SH-SY5Y (cell line): ENCODE measurements at regions not wholly inside any gene's neighbourhood (a gene's known extent, or its start where the extent isn't known, plus 50 kb on each side); places are given as distances from the start of the nearest gene placed in this dataset.

Experiments used
- GATA2 ChIP-seq: IDR thresholded peaks from 2 replicates; pipeline ENCODE4 v1.6.1; 2011; ENCODE audit warnings: mild to moderate bottlenecking, low read depth, low read length
- GATA3 ChIP-seq: IDR thresholded peaks from 2 replicates; pipeline ENCODE4 v1.6.1; 2011; ENCODE audit warnings: low read depth, mild to moderate bottlenecking, low read length, moderate library complexity

DNA sequence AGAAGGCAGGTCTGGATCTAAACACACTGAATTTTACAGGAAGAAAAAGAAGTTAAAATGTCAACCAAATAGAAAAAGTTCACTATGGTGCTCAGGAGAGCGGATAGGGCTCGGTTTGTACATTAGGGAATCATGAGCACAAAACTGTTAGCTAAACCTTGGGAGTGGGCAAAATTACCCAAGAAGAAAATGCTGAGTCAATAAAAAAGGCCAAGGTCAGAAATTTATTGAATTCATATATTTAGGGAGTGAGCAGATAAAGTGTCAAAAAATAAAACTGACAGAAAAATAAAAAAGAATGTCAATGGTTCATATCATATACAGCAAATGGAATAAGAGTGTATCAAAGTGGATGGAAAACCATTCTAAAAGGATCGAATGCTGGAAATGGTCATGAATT, 452.5 kb upstream of the SMIM31 start:
- TF ChIP-seq GATA3 (no peak), GATA2 (no peak)

DNA sequence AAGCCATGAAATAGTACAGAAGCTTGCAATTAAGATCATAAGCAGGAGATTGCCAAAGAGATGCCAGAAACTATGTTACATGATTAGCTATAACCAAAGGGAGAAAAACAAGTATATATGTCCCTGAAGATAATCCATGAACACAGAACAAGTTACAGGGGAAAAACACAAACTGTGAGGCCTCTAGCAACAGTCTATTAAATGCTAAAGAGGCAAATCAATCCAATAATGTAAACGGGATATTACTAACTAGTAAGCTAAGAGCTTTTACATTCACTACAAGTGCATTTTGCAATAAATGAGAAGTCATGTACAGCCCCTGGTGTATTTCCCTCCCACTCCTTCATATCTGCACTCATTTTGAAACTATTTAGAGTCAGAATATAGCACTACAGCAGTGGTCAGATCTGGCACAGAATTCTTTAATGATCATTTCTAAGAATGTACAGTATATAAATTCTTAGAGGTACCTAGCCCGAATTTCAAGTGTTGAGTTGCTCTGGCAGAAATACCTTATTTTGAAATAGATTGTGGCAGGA, 449.8 kb upstream of the SMIM31 start:
- no peak for TF ChIP-seq GATA2
- no peak for TF ChIP-seq GATA3

DNA sequence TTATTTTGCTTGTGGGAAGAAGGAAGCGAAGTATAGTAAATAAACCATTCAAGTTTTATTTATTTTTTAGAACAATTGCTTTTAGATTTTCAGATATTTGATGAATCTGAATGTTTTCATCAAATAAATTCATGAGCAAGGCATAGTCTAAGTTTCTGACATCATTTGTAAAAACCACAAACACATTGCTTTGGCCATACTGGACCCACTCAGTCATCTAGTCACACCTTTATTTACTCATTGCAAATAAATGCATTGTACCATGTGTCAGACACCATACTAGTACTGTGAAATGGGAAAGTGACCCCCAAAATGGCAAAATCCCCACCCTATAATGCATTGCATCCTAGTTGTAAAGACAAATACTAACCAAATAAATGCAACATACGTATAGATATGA, 449.1 kb upstream of the SMIM31 start:
- no peak for TF ChIP-seq GATA3

DNA sequence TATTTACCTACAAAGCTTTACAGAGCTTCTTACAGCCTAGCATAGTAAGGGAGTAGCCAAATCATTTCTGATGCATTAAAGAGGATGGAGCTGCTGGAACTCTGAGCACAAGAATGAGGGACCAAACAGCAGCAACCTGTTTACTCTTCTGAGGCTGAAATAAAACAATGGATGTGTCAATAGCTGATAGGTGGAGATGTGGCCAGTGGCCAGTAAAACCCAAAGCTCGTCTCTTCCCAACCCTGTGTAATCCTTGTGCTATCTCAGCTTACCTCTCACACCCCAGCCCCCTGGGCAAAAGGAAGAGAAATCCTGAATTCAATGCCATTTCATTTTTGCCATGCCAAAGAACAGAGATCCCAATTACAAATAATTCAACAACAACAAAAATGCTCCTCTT, 446.7 kb upstream of the SMIM31 start:
- TF ChIP-seq GATA2 (no peak), GATA3 (no peak)

DNA sequence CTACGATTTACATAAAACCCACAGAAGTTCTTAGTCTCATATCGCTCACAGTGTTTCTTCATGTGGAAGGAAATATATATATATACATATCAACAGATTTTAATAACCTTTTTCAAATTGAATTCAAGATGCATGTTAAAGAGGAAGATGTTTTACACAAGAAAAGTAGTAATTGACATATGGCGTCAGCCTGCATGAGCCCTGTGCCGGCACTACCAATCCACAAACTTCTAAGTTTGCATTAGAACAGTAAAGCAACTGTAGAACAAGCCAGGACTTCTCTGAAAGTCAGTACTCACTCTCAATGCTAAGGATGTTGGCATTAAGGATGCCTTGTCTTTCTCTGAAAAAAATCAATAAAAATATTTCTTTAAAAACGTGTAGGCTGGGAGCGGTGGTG, 441.3 kb upstream of the SMIM31 start:
- no peak for TF ChIP-seq GATA2
- no peak for TF ChIP-seq GATA3

DNA sequence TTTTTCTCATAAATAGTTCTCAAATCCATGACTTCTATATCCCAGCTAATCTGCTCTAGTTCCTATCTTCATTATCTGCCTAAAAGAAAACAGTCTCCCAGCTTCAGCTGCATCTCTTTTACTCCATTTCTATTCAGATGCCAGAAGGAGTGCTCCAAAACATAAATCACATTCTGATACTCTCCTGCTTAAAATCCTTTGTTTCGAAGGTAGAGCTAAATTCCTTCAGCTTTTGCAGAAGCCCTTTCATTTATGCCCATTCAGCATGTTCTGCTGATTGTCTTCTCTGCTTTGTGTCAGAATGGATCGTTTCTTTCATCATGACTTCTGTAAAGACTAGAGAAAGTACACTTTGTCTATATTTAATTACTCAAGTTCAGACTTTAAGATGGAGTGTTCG, 440.1 kb upstream of the SMIM31 start:
- TF ChIP-seq GATA2 (no peak), GATA3 (no peak)

DNA sequence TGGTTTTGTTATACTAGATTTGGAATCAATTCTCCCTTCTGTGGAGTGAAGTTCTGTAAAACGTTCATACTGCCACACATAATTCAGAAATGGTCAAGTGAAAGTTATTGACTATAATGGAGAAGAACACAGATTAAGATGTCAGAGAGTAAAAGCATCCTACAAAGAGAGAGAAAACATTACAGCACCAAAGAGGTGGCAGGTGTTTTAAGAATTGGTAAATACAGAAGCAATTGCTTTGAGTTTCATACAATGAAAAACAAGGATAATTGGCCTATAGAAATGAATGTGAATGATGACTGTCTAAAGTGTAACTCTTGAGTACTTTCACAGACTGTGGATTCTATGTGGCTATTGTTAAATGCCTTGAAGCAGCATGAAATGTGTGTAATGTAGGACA, 435.6 kb upstream of the SMIM31 start:
- TF ChIP-seq GATA2 = no peak
- no peak for TF ChIP-seq GATA3

DNA sequence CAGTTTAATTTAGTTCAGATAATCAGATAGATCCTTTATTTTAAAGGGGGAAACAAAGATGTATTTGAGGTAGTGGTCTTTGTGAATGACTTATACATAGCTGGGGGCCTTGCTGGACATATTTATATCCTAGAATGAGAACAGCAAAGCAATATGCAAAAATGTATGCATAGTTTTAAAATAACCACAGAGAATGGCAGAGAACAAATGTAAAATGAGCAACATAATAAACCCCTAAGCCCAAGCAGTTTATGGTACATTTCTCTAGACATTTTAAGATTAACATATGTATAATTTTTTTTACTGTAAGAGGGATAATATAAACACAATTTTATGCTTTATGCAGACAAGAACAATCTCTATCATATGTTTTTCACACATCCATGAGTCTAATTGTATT, 434.2 kb upstream of the SMIM31 start:
- TF ChIP-seq GATA3 (no peak), GATA2 (no peak)

DNA sequence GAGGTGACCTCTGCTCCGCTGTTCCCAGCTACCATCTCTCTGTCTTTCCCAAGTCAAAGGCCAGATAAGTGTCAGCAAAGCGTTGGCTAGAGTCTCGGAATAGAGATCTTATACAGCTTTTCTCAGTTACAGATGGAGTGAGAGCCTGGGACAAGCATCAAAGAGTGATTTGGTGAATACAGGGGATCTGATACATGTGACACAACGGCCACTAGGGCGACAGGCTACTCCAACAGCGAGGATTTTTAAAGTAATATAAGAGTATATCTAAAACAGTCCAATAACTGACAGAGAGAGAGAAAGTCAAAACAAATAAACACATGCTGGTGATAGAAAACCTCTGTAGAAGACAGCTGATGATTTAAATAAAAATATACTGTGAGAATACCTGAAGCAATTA, 433.1 kb upstream of the SMIM31 start:
- no peak for TF ChIP-seq GATA3
- TF ChIP-seq GATA2 = no peak

DNA sequence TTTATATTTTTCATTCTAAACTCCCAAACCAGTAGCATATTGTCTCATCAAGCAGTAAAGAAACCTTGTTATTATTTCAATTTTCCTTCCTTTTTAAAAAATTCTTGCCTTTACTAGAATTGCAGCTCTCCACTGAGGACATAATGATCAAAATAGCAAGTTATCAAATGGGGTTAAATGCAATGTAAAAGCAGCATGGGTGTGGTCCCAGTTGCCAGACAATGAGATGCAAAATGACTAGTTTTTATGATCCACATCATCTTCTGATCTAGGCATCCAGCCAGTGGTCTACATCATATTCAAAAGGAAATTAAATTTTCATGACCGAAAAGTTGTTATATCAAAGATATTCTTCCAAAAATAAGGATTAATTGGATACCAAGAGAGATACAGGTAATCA, 427.9 kb upstream of the SMIM31 start:
- TF ChIP-seq GATA3 (no peak), GATA2 (no peak)

DNA sequence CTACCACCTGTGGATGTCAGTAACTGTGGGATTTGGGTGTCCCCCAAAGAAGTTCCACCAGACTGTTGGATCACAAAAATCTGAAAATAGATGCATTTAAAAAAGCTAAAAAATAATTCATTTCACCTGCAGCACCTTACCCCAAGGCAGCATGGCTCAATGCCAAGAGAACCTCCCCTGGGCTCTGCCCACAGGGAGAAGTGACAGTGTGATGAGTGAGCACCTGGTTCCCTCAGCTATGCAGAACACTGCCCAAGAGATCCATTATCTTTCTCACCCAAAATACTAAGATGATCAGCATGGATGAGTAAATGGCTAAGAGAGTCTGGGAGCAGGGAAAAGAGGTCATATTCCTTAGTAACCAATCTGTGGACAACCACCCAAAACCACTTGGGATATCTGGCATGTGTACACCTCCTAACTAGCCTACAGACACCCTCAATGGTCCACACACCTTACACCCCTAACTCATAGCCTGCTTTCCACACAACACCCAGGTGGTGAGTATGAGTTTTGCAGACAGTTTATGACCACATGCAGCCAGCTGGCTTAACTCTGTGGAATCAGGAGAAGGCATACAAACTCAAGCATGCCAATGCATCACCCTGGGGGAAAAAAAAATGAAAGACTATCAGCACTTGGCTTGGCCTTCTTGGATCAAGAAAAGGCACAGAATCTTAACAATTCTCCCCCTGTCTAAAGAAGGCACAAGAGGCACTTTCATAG, 416.5 kb upstream of the SMIM31 start:
- TF ChIP-seq GATA3 = no peak
- TF ChIP-seq GATA2 = no peak

DNA sequence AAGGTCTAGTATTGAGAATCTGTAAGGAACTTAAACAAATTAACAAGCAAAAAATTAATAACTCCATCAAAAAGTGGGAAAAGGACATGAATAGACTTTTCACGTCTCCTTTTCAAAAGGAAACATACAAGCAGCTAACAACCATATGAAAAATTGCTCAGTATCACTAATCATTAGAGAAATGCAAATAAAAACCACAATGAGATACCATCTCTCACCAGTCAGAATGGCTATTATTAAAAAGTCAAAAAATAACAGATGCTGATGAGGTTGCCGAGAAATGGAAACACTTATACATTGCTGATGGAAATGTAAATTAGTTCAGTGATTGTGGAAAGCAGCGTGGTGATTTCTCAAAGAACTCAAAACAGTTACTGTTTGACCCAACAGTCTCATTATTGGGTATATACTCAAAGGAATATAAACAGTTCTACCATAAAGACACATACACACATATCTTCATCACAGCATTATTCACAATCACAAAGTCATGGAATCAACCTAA, 410.4 kb upstream of the SMIM31 start:
- no peak for TF ChIP-seq GATA3
- no peak for TF ChIP-seq GATA2

DNA sequence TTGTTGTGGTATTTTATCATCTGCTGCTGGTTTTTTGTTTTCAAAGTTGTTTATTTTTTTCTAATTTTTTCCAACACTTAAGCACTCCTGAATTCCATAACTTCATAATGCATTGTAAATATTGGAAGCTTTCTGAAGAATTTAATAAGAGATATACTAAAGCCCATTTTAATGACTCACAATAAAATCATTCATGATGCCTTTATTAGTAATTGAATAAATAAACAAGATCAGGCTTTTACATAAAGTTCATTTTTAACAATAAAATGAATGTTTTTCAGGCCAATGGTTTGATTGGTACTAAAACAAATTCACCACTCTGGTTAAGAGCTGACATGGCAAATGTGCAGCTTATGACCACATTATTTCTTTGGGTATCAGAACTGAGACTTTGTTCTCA, 408.2 kb upstream of the SMIM31 start:
- TF ChIP-seq GATA3 (no peak), GATA2 (no peak)

DNA sequence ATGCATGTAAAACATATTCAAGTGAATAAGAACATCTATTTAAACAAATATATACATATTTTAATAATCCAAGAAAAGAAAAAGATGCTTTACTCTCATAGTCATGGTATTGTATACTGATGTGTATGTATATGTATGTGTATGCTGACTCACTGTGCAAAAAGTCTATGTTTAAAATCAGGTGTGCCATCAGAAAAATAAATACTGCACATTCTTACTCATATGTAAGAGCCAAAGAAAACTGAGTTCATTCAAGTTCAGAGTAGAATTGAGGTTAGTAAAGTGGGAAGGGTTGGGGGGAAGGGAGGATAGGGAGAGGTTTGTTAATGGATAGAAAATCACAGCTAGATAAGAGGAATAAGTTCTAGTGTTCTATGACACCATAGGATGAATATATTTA, 403.9 kb upstream of the SMIM31 start:
- no peak for TF ChIP-seq GATA3
- TF ChIP-seq GATA2 = no peak

DNA sequence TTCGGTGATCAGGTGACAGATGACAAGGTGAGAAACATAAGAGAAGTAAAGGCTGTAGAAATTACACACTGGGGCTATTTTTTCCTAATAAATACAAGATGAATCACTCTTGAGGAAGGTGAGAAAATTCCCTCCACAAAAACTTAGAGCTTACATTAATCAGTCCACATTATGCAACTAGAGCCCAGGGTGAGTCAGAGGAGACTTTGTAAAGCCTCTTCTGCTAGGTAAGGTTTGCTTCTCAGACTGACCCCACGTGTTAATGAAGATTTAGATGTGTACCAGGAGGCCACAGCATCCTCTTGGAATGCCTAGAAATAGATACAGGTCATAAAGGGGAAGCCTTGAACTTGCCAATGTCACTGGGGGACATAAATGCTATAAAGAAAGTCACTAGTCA, 396.0 kb upstream of the SMIM31 start:
- TF ChIP-seq GATA3 (no peak), GATA2 (no peak)
